ENCODE measurements at regions not wholly inside any gene's neighbourhood (a gene's known extent, or its start where the extent isn't known, plus 50 kb on each side); places are given as distances from the start of the nearest gene placed in this dataset.

DNA sequence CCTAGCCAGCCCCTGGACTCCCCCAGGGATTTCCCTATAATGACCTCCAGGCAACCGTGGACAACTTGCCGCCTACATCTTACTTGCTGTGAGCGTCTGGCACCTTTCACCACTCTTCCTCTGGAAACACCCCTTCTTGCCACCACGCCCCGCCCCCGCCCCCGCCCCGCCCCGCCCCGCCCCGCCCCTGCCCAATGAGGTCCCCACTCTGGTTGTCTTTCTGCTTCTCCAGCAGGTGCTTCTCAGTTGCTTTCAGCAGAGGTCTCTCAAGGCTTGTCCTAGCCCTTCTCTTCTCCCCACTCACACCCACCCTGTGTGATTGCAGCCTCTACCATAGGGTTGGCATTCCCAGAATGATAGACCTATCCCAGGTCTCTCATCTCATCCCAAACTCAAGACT is 214.5 kb downstream of the EN1 start (continued):
- TF ChIP-seq, protein P1, sequence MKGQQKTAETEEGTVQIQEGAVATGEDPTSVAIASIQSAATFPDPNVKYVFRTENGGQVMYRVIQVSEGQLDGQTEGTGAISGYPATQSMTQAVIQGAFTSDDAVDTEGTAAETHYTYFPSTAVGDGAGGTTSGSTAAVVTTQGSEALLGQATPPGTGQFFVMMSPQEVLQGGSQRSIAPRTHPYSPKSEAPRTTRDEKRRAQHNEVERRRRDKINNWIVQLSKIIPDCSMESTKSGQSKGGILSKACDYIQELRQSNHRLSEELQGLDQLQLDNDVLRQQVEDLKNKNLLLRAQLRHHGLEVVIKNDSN (CRISPR knock-in tag; IDR thresholded peaks at IDR 0.05), result no peak
- TF ChIP-seq, protein P2, sequence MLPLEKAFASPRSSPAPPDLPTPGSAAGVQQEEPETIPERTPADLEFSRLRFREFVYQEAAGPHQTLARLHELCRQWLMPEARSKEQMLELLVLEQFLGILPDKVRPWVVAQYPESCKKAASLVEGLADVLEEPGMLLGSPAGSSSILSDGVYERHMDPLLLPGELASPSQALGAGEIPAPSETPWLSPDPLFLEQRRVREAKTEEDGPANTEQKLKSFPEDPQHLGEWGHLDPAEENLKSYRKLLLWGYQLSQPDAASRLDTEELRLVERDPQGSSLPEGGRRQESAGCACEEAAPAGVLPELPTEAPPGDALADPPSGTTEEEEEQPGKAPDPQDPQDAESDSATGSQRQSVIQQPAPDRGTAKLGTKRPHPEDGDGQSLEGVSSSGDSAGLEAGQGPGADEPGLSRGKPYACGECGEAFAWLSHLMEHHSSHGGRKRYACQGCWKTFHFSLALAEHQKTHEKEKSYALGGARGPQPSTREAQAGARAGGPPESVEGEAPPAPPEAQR (CRISPR knock-in tag; IDR thresholded peaks at IDR 0.05), result no peak
- no peak for TF ChIP-seq NFYB (CRISPR knock-in tag; conservative IDR thresholded peaks at IDR 0.05; ENCODE audit: low read depth)

DNA sequence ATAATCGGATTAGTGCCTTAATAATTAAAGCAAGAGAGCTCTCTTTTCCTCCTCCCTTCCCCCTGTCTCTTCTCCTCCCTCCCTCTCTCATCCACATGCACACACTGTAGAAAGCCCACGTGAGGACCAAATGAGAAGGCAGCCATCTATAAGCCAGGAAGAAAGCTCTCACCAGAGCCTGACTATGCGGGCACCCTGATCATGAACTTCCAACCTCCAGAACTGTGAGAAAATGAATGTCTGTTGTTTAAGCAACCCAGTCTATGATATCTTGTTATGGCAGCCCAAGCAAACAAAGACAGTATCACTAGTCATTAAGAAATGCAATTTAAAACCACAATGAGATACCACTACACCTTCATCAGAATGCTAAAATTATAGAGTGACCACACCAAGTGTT is 220.3 kb downstream of the EN1 start:
- TF ChIP-seq, protein P3, sequence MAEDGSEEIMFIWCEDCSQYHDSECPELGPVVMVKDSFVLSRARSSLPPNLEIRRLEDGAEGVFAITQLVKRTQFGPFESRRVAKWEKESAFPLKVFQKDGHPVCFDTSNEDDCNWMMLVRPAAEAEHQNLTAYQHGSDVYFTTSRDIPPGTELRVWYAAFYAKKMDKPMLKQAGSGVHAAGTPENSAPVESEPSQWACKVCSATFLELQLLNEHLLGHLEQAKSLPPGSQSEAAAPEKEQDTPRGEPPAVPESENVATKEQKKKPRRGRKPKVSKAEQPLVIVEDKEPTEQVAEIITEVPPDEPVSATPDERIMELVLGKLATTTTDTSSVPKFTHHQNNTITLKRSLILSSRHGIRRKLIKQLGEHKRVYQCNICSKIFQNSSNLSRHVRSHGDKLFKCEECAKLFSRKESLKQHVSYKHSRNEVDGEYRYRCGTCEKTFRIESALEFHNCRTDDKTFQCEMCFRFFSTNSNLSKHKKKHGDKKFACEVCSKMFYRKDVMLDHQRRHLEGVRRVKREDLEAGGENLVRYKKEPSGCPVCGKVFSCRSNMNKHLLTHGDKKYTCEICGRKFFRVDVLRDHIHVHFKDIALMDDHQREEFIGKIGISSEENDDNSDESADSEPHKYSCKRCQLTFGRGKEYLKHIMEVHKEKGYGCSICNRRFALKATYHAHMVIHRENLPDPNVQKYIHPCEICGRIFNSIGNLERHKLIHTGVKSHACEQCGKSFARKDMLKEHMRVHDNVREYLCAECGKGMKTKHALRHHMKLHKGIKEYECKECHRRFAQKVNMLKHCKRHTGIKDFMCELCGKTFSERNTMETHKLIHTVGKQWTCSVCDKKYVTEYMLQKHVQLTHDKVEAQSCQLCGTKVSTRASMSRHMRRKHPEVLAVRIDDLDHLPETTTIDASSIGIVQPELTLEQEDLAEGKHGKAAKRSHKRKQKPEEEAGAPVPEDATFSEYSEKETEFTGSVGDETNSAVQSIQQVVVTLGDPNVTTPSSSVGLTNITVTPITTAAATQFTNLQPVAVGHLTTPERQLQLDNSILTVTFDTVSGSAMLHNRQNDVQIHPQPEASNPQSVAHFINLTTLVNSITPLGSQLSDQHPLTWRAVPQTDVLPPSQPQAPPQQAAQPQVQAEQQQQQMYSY (CRISPR knock-in tag; IDR thresholded peaks at IDR 0.05), result no peak
- TF ChIP-seq, protein P4, sequence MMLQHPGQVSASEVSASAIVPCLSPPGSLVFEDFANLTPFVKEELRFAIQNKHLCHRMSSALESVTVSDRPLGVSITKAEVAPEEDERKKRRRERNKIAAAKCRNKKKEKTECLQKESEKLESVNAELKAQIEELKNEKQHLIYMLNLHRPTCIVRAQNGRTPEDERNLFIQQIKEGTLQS (CRISPR knock-in tag; conservative IDR thresholded peaks at IDR 0.05), result no peak
- TF ChIP-seq, protein P5, sequence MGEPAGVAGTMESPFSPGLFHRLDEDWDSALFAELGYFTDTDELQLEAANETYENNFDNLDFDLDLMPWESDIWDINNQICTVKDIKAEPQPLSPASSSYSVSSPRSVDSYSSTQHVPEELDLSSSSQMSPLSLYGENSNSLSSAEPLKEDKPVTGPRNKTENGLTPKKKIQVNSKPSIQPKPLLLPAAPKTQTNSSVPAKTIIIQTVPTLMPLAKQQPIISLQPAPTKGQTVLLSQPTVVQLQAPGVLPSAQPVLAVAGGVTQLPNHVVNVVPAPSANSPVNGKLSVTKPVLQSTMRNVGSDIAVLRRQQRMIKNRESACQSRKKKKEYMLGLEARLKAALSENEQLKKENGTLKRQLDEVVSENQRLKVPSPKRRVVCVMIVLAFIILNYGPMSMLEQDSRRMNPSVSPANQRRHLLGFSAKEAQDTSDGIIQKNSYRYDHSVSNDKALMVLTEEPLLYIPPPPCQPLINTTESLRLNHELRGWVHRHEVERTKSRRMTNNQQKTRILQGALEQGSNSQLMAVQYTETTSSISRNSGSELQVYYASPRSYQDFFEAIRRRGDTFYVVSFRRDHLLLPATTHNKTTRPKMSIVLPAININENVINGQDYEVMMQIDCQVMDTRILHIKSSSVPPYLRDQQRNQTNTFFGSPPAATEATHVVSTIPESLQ (CRISPR knock-in tag; IDR thresholded peaks at IDR 0.05), result no peak
- POLR2A ChIA-PET, result no interaction called here
- ATAC-seq, result no peak
- Mint-ChIP-seq H3K27ac (no peak overlapping the region), H3K27me3 (ENCODE audit: low read depth) (no peaks in the 10 kb centered on the region), H3K9me3 (peaks cover 24% of the 10 kb centered on the region), H3K36me3 (peaks cover 5% of the 10 kb centered on the region), H3K4me1 (peaks cover 9% of the 10 kb centered on the region; the same call in 1 of the 2 replicates), H3K4me3 (no peak overlapping the region)
- CTCF ChIA-PET, result no interaction called here
- DNase-seq (ENCODE audit: low spot score), result no peak

DNA sequence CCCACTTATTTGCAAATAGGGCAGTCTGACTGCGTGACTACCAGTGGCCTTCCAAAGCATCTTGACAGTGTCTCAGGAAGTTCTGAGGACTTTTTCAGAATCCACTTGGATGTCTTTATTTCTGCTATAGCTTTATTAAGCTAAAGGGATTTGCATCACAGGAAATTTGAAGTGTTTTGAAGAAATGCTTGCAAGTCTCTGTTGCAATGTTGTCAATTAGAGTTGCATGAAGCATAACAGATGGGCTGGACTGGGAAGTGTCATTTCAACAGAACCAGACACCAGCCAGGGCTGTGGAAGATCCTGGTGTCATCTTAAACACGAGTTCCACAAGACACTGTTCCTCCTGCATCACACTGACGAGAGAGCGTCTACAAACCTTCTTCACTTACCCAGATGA is 224.5 kb downstream of the EN1 start:
- H3K4me3 Mint-ChIP-seq, result no peak overlapping the region
- ATAC-seq, result no peak
- TF ChIP-seq, protein P6, sequence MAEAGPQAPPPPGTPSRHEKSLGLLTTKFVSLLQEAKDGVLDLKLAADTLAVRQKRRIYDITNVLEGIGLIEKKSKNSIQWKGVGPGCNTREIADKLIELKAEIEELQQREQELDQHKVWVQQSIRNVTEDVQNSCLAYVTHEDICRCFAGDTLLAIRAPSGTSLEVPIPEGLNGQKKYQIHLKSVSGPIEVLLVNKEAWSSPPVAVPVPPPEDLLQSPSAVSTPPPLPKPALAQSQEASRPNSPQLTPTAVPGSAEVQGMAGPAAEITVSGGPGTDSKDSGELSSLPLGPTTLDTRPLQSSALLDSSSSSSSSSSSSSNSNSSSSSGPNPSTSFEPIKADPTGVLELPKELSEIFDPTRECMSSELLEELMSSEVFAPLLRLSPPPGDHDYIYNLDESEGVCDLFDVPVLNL (CRISPR knock-in tag; IDR thresholded peaks at IDR 0.05; ENCODE audit: borderline replicate concordance, low read depth), result no peak
- no peak for TF ChIP-seq NR3C1 (CRISPR knock-in tag; conservative IDR thresholded peaks at IDR 0.05; ENCODE audit: low read depth)
- no peak for TF ChIP-seq ZNF121 (CRISPR knock-in tag; IDR thresholded peaks at IDR 0.05)
- TF ChIP-seq, protein P7, sequence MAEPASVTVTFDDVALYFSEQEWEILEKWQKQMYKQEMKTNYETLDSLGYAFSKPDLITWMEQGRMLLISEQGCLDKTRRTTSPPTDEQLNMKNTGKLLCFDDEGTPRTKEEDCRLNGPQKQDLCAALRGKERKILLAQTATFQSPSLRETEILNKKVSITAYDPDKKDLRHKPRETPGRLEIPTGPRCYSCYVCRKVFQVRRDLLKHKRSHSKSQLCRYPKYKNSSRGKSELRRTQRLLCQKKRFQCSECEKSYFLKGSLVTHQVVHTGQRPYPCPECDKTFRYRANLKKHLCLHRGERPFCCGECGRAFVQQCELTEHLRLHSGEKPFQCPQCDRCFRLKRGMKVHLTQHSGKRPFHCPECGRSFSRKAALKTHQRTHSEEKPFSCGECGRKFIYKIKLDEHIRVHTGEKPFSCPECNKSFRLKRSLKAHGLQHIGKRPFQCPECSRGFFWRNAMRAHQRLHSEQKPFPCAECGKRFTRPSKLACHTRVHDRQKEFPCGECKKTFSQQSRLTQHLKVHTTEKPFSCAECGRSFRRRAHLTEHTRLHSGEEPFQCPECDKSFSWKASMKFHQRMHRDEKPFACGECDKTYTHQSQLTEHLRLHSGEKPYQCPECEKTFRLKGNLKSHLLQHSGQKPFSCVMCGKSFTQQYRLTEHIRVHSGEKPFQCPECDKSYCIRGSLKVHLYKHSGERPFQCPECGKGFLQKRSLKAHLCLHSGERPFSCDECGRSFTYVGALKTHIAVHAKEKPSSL (CRISPR knock-in tag; conservative IDR thresholded peaks at IDR 0.05), result no peak
- TF ChIP-seq, protein P8, sequence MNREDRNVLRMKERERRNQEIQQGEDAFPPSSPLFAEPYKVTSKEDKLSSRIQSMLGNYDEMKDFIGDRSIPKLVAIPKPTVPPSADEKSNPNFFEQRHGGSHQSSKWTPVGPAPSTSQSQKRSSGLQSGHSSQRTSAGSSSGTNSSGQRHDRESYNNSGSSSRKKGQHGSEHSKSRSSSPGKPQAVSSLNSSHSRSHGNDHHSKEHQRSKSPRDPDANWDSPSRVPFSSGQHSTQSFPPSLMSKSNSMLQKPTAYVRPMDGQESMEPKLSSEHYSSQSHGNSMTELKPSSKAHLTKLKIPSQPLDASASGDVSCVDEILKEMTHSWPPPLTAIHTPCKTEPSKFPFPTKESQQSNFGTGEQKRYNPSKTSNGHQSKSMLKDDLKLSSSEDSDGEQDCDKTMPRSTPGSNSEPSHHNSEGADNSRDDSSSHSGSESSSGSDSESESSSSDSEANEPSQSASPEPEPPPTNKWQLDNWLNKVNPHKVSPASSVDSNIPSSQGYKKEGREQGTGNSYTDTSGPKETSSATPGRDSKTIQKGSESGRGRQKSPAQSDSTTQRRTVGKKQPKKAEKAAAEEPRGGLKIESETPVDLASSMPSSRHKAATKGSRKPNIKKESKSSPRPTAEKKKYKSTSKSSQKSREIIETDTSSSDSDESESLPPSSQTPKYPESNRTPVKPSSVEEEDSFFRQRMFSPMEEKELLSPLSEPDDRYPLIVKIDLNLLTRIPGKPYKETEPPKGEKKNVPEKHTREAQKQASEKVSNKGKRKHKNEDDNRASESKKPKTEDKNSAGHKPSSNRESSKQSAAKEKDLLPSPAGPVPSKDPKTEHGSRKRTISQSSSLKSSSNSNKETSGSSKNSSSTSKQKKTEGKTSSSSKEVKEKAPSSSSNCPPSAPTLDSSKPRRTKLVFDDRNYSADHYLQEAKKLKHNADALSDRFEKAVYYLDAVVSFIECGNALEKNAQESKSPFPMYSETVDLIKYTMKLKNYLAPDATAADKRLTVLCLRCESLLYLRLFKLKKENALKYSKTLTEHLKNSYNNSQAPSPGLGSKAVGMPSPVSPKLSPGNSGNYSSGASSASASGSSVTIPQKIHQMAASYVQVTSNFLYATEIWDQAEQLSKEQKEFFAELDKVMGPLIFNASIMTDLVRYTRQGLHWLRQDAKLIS (CRISPR knock-in tag; IDR thresholded peaks at IDR 0.05; ENCODE audit: borderline replicate concordance), result no peak
- no peak for TF ChIP-seq RELA (CRISPR knock-in tag; IDR thresholded peaks at IDR 0.05; ENCODE audit: borderline replicate concordance)
- no peak for TF ChIP-seq ZNF317 (CRISPR knock-in tag; IDR thresholded peaks at IDR 0.05; ENCODE audit: borderline replicate concordance, low read depth)
- TF ChIP-seq FOXJ3 (CRISPR knock-in tag; IDR thresholded peaks at IDR 0.05; ENCODE audit: borderline replicate concordance), result no peak
- TF ChIP-seq TP53 (CRISPR knock-in tag; IDR thresholded peaks at IDR 0.05), result no peak
- no peak for TF ChIP-seq NFYB (CRISPR knock-in tag; conservative IDR thresholded peaks at IDR 0.05; ENCODE audit: low read depth)
- H3K27me3 Mint-ChIP-seq (ENCODE audit: low read depth), result no peaks in the 10 kb centered on the region
- ChIA-PET POLR2A (no interaction called here), CTCF (interaction anchor here (0.6 kb wide), 1 partner anchor 13 kb away, joined by 5 read pairs; no protein-coding TSS in a partner anchor)
- no peak overlapping the region for H3K27ac Mint-ChIP-seq
- peaks cover 5% of the 10 kb centered on the region for H3K36me3 Mint-ChIP-seq
- peaks cover 9% of the 10 kb centered on the region; the same call in 1 of the 2 replicates for H3K4me1 Mint-ChIP-seq
- DNase-seq (ENCODE audit: low spot score), result no peak
- peaks cover 24% of the 10 kb centered on the region for H3K9me3 Mint-ChIP-seq

Measured in WTC11 (cell line).